HG02759 (cell line): ENCODE measurements at regions not wholly inside any gene's neighbourhood (a gene's known extent, or its start where the extent isn't known, plus 50 kb on each side); places are given as distances from the start of the nearest gene placed in this dataset.

Experiments used
- ATAC-seq: cut with Tn5 transposase; IDR thresholded peaks from one replicate; pipeline ENCODE4 v1.9.1; 2021; ENCODE audit warnings: mild to moderate bottlenecking, moderate library complexity; ENCODE audit not compliant: unreplicated experiment

GRCh38 chr4:45647823-45648222 is 476.0 kb downstream of the GABRG1 start:
- no peak for ATAC-seq

GRCh38 chr4:45646885-45647590 is 476.8 kb downstream of the GABRG1 start:
- ATAC-seq: no peak

- ATAC-seq: no peak
Measured at GRCh38 chr4:45640281-45640680, 483.6 kb downstream of the GABRG1 start.

GRCh38 chr4:45638641-45639040 is 485.2 kb downstream of the GABRG1 start:
- no peak for ATAC-seq

GRCh38 chr4:45636175-45636574 is 487.7 kb downstream of the GABRG1 start:
- ATAC-seq: no peak

GRCh38 chr4:45629717-45630116 is 494.1 kb downstream of the GABRG1 start:
- ATAC-seq: no peak

- ATAC-seq: no peak
Measured at GRCh38 chr4:45621971-45622370, 501.9 kb downstream of the GABRG1 start.

- no peak for ATAC-seq
Measured at GRCh38 chr4:45620808-45621207, 503.0 kb downstream of the GABRG1 start.

GRCh38 chr4:45596379-45597101 is 527.3 kb downstream of the GABRG1 start:
- ATAC-seq: no peak

GRCh38 chr4:45580334-45580733 is 543.5 kb downstream of the GABRG1 start:
- no peak for ATAC-seq

GRCh38 chr4:45578874-45579273 is 545.0 kb downstream of the GABRG1 start:
- ATAC-seq: no peak

- no peak for ATAC-seq
Measured at GRCh38 chr4:45576275-45576674, 547.6 kb downstream of the GABRG1 start.

- ATAC-seq: no peak
Measured at GRCh38 chr4:45569619-45570018, 554.2 kb downstream of the GABRG1 start.

GRCh38 chr4:45568694-45569093 is 555.2 kb downstream of the GABRG1 start:
- no peak for ATAC-seq

- ATAC-seq: no peak
Measured at GRCh38 chr4:45566896-45567603, 556.8 kb downstream of the GABRG1 start.

- no peak for ATAC-seq
Measured at GRCh38 chr4:45554423-45554822, 569.4 kb downstream of the GABRG1 start.

GRCh38 chr4:45550766-45551366 is 573.0 kb downstream of the GABRG1 start:
- no peak for ATAC-seq

- ATAC-seq: no peak
Measured at GRCh38 chr4:45539142-45539814, 584.6 kb downstream of the GABRG1 start.

GRCh38 chr4:45530498-45530897 is 593.4 kb downstream of the GABRG1 start:
- no peak for ATAC-seq

- no peak for ATAC-seq
Measured at GRCh38 chr4:45527160-45527559, 596.7 kb downstream of the GABRG1 start.

- ATAC-seq: no peak
Measured at GRCh38 chr4:45518832-45519231, 605.0 kb downstream of the GABRG1 start.
